ENCODE measurements at regions not wholly inside any gene's neighbourhood (a gene's known extent, or its start where the extent isn't known, plus 50 kb on each side); places are given as distances from the start of the nearest gene placed in this dataset.
"Not testable (repeated sequence)": the region's sequence is repeated elsewhere in the genome, so short reads cannot be mapped to it uniquely, and the experiment has no call there.

DNA sequence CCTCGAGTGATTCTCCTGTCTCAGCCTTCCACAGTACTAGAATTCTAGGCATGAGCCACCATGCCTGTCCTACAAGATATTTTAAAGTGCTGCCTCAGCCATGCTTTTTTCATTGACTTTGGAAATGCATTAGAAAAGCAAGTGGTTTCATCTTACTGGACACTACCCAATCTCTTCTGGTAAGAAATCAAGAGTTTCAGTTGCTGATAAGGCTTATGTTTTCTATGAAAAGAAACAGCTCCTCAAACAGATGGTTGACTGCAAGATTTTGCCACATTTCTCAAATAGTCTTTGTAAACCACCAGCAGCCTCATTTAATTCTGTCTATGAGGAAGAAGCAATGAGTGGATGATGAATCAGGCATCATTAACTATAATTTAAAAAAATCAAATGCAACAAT is 264.5 kb upstream of the LRP1B start:
- intact Hi-C loops (cut with DNase I; ENCODE audit: low total_unique reads), result no loop called here
- no peak overlapping the region for H3K27ac ChIP-seq
- no peaks in the 10 kb centered on the region for H3K36me3 ChIP-seq
- no peak overlapping the region for H3K4me3 ChIP-seq
- TF ChIP-seq POLR2AphosphoS5 (IDR thresholded peaks at IDR 0.05) (no peak), POLR2A (IDR thresholded peaks at IDR 0.05) (no peak), CTCF (IDR thresholded peaks at IDR 0.05 in 8 of 11, conservative IDR thresholded peaks at IDR 0.05 in 3 of 11) (no peak)
- 62 to 85% (median 79%) methylated on average over 1 of the region's 1 CpG for WGBS, 5 donors
- no peaks in the 10 kb centered on the region for H3K4me1 ChIP-seq
- H3K9me3 ChIP-seq, result peaks cover 0 to 39% (median 17%) of the 10 kb centered on the region in 8 donors
- H3K27me3 ChIP-seq (replicated peaks in 1 of 7), result no peaks in the 10 kb centered on the region
- DNase-seq, result no peak

DNA sequence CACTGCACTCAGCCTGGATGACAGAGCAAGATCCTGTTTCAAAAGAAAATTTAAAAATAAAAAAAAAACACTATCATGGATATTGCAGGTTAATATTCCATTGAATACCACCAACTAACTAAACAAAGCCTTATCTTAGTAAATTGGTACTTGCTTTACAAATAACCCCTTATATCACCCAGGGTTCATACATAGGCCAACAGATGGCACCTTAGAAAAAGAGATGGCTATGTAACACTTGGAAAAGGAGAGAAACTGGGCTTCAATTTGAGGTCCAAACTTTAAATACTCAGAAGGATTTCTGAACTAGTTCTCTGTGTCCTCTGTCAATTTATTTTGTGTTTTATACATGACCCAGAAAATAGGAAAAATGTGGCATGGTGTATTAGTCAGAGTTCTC is 249.6 kb upstream of the LRP1B start:
- Histone ChIP-seq H3K4me3 (no peak overlapping the region), H3K27ac (no peak overlapping the region), H3K9me3 (no peaks in the 10 kb centered on the region), H3K4me1 (no peaks in the 10 kb centered on the region), H3K36me3 (no peaks in the 10 kb centered on the region), H3K27me3 (replicated peaks in 1 of 7) (no peaks in the 10 kb centered on the region)
- intact Hi-C loops (cut with DNase I; ENCODE audit: low total_unique reads), result no loop called here
- no peak for DNase-seq
- TF ChIP-seq POLR2AphosphoS5 (IDR thresholded peaks at IDR 0.05), result no peak
- no peak for TF ChIP-seq CTCF (IDR thresholded peaks at IDR 0.05 in 8 of 11, conservative IDR thresholded peaks at IDR 0.05 in 3 of 11)
- TF ChIP-seq POLR2A (IDR thresholded peaks at IDR 0.05), result no peak

GRCh38 chr2:142362069-142362468 is 231.3 kb upstream of the LRP1B start:
- H3K4me3 ChIP-seq; intact Hi-C loops (cut with DNase I; ENCODE audit: low total_unique reads); H3K27me3 ChIP-seq (replicated peaks in 1 of 7); DNase-seq; H3K27ac ChIP-seq; H3K4me1 ChIP-seq; H3K36me3 ChIP-seq; H3K9me3 ChIP-seq: not testable (repeated sequence)
- 85 to 95% (median 91%) methylated on average over 7 of the region's 7 CpGs for WGBS, 5 donors

GRCh38 chr2:142347751-142348150 is 216.9 kb upstream of the LRP1B start:
- DNase-seq, result no peak
- Histone ChIP-seq H3K4me1 (no peaks in the 10 kb centered on the region), H3K9me3 (no peaks in the 10 kb centered on the region), H3K4me3 (no peak overlapping the region), H3K27ac (no peak overlapping the region), H3K27me3 (replicated peaks in 1 of 7) (no peaks in the 10 kb centered on the region), H3K36me3 (no peaks in the 10 kb centered on the region)
- 81 to 95% (median 90%) methylated on average over 1 of the region's 1 CpG for WGBS, 5 donors
- intact Hi-C loops (cut with DNase I; ENCODE audit: low total_unique reads), result no loop called here
- TF ChIP-seq POLR2A (IDR thresholded peaks at IDR 0.05), result no peak
- no peak for TF ChIP-seq CTCF (IDR thresholded peaks at IDR 0.05 in 8 of 11, conservative IDR thresholded peaks at IDR 0.05 in 3 of 11)
- TF ChIP-seq POLR2AphosphoS5 (IDR thresholded peaks at IDR 0.05), result no peak

GRCh38 chr2:142339261-142339660 is 208.4 kb upstream of the LRP1B start:
- intact Hi-C loops (cut with DNase I; ENCODE audit: low total_unique reads), result no loop called here
- Histone ChIP-seq H3K36me3 (no peaks in the 10 kb centered on the region), H3K9me3 (peaks cover 0 to 11% (median 1%) of the 10 kb centered on the region in 8 donors), H3K4me3 (no peak overlapping the region), H3K4me1 (no peaks in the 10 kb centered on the region), H3K27me3 (replicated peaks in 1 of 7) (no peaks in the 10 kb centered on the region), H3K27ac (no peak overlapping the region)
- DNase-seq, result no peak
- TF ChIP-seq CTCF (IDR thresholded peaks at IDR 0.05 in 8 of 11, conservative IDR thresholded peaks at IDR 0.05 in 3 of 11) (no peak), POLR2AphosphoS5 (IDR thresholded peaks at IDR 0.05) (no peak), POLR2A (IDR thresholded peaks at IDR 0.05) (no peak)
